Upper lobe of left lung (tissue), 6 donors: ENCODE measurements at regions not wholly inside any gene's neighbourhood (a gene's known extent, or its start where the extent isn't known, plus 50 kb on each side); places are given as distances from the start of the nearest gene placed in this dataset.
"Not testable (repeated sequence)": the region's sequence is repeated elsewhere in the genome, so short reads cannot be mapped to it uniquely, and the experiment has no call there.

Source experiments
- ATAC-seq, 2 donors: fragments of 200-7000 bp; cut with Tn5 transposase; one replicate each; pipeline ENCODE4 v1.9.1; 2022; ENCODE audit warnings: mild to moderate bottlenecking in 2 of 2, moderate library complexity in 2 of 2; ENCODE audit not compliant: low FRiP score in 2 of 2
- DNase-seq, 2 donors: peaks; one replicate each; pipeline ENCODE4 v3.0.0-alpha.2; 2019 to 2020
- H3K27ac ChIP-seq, 4 donors: fragments of 200-600 bp; sonication (generic); one replicate each; pipeline ENCODE4 v1.5.1; 2016 to 2019
- H3K27me3 ChIP-seq, 4 donors: fragments of 200-600 bp; sonication (generic); one replicate each; pipeline ENCODE4 v1.5.1; 2017 to 2019
- H3K36me3 ChIP-seq, 4 donors: fragments of 200-600 bp; sonication (generic); one replicate each; pipeline ENCODE4 v1.5.1; 2016 to 2019
- H3K4me1 ChIP-seq, 4 donors: fragments of 200-600 bp; sonication (generic); one replicate each; pipeline ENCODE4 v1.5.1; 2018 to 2019
- H3K4me3 ChIP-seq, 4 donors: fragments of 200-600 bp; sonication (generic); one replicate each; pipeline ENCODE4 v1.5.1; 2017 to 2019; ENCODE audit warnings: mild to moderate bottlenecking in 2 of 4, moderate library complexity in 1 of 4
- H3K9me3 ChIP-seq, 4 donors: fragments of 200-600 bp; sonication (generic); one replicate each; pipeline ENCODE4 v1.5.1; 2018 to 2019
- EP300 ChIP-seq, 4 donors: sonication (generic); formaldehyde crosslinking; IDR thresholded peaks; one replicate each; pipeline ENCODE4 v1.5.1; 2017; ENCODE audit warnings: antibody characterized with exemption in 4 of 4, control low read depth in 2 of 4
- POLR2A ChIP-seq, 4 donors: fragments of 450-650 bp; IDR thresholded peaks; one replicate each; pipeline ENCODE4 v1.5.1; 2016 to 2017; ENCODE audit warnings: antibody characterized with exemption in 4 of 4, mild to moderate bottlenecking in 2 of 4
- POLR2AphosphoS5 ChIP-seq, 2 donors: sonication (generic); formaldehyde crosslinking; IDR thresholded peaks; one replicate each; pipeline ENCODE4 v1.5.1; 2017; ENCODE audit warnings: antibody characterized with exemption in 2 of 2
- WGBS, 2 donors: methylation state at CpG; one replicate each; pipeline ENCODE4 v1.1.5; 2017 to 2018; 5-methylcytosine and 5-hydroxymethylcytosine counted together
- TF ChIP-seq, protein P1 (sequence below), 6 experiments: fragments of 450-650 bp in 4 of 6; fragments of 200-600 bp in 2 of 6; sonication (generic) in 2 of 6; IDR thresholded peaks; one replicate each; pipeline ENCODE4 v1.5.1; 2016 to 2019; ENCODE audit warnings: antibody characterized with exemption in 6 of 6
- donor health status: DM: no; HTN: no; CAD: no; lungs with moderate emphysema.
- donor health status: DM: no; HTN: yes; CAD: no; lungs with severe emphysema.

DNA sequence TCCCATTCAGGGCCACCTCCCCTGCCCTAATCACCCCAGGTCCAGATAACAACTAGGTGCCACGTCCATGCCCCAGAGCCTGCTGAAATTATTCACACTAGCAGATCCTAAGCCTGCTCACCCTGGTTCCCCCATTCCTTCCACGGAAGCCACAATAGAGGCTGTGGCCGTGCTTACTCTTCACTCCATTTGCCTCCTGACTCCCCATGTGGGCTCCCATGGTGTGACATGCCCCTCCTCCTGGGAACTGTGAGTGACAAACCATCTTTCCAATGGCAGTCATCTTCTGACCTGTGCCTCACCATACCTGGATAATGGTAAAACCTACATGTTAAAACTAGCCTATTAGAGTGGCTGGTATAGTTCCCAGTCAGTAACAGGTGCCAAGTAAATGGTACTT lies 216.2 kb upstream of the PRKCQ start:
- no peak for DNase-seq
- no peak for TF ChIP-seq EP300 (IDR thresholded peaks at IDR 0.05)
- no peak for TF ChIP-seq POLR2AphosphoS5 (IDR thresholded peaks at IDR 0.05)
- TF ChIP-seq POLR2A (IDR thresholded peaks at IDR 0.05): no peak
- TF ChIP-seq, protein P1, sequence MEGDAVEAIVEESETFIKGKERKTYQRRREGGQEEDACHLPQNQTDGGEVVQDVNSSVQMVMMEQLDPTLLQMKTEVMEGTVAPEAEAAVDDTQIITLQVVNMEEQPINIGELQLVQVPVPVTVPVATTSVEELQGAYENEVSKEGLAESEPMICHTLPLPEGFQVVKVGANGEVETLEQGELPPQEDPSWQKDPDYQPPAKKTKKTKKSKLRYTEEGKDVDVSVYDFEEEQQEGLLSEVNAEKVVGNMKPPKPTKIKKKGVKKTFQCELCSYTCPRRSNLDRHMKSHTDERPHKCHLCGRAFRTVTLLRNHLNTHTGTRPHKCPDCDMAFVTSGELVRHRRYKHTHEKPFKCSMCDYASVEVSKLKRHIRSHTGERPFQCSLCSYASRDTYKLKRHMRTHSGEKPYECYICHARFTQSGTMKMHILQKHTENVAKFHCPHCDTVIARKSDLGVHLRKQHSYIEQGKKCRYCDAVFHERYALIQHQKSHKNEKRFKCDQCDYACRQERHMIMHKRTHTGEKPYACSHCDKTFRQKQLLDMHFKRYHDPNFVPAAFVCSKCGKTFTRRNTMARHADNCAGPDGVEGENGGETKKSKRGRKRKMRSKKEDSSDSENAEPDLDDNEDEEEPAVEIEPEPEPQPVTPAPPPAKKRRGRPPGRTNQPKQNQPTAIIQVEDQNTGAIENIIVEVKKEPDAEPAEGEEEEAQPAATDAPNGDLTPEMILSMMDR (IDR thresholded peaks at IDR 0.05): no peak
- no peaks in the 10 kb centered on the region for H3K4me1 ChIP-seq
- ATAC-seq: no peak
- H3K9me3 ChIP-seq: no peaks in the 10 kb centered on the region
- H3K36me3 ChIP-seq: no peaks in the 10 kb centered on the region
- no peaks in the 10 kb centered on the region for H3K27me3 ChIP-seq
- H3K27ac ChIP-seq: no peak overlapping the region
- H3K4me3 ChIP-seq: no peak overlapping the region
- WGBS, 2 donors: 74 to 91% methylated on average over 3 of the region's 3 CpGs

DNA sequence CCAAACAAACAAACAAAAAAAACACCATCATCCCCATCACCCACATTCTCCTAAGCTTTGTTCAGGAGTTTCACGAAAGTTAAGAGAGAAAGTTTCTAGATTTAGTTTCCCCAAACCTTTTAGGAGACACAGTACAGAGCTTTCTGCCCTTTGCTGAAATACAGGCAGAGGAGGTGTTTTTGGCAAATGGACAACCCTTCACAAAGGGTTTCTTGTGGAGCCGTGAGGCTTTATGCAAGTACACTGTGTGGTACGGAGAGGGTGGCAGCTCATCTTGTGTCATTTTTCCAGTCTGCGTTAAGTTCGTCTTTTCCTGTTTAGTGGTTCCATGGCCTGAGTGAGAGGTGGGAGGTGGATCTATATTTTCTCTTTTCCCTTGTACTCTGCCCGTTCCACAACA lies 215.5 kb upstream of the PRKCQ start:
- Histone ChIP-seq H3K4me1 (no peaks in the 10 kb centered on the region), H3K9me3 (no peaks in the 10 kb centered on the region), H3K36me3 (no peaks in the 10 kb centered on the region), H3K4me3 (no peak overlapping the region), H3K27ac (no peak overlapping the region), H3K27me3 (no peaks in the 10 kb centered on the region)
- TF ChIP-seq POLR2AphosphoS5 (IDR thresholded peaks at IDR 0.05) (no peak), POLR2A (IDR thresholded peaks at IDR 0.05) (no peak), EP300 (IDR thresholded peaks at IDR 0.05) (no peak)
- TF ChIP-seq, protein P1 (IDR thresholded peaks at IDR 0.05): no peak
- WGBS, 2 donors: 72 to 78% methylated on average over 6 of the region's 6 CpGs
- ATAC-seq (no peak), DNase-seq (no peak)

DNA sequence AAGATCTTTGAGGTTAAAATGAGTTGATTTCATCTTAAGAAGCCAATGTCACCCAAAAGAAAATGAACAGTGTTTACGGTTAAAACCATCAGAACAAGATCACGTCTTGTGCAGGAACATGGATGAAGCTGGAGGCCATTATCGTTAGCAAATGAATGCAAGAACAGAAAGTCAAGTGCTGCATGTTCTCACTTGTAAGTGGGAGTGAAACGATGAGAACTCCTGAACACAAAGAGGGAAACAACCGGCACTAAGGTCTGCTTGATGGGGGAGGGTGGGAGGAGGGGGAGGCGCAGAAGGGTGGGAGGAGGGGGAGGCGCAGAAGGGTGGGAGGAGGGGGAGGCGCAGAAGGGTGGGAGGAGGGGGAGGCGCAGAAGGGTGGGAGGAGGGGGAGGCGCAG lies 214.8 kb upstream of the PRKCQ start:
- H3K4me1 ChIP-seq, H3K9me3 ChIP-seq, ATAC-seq, H3K27me3 ChIP-seq, H3K27ac ChIP-seq, H3K4me3 ChIP-seq, DNase-seq, H3K36me3 ChIP-seq: not testable (repeated sequence)
- WGBS, 2 donors: 39 to 60% methylated on average over 3 to 5 of the region's 10 CpGs

DNA sequence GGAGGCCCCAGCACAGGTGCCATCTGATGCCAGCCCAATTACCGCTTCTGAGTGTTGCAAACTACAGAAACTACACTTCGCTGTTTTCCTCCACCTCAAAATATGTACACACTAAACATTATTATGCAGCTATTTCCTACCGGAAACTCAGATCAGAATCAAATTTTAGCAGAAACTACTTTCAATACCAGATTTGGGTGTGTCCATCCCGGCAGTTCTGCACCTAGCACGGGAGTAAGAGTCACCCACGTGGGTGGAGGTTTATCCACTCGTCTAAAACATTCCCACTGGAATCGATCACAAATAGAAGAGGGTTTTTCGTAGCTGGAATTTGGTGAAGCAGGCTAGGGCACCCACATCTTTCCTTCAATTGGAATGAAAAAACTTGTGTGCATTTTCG lies 214.4 kb upstream of the PRKCQ start:
- ATAC-seq (no peak), DNase-seq (no peak)
- WGBS, 2 donors: 65 to 69% methylated on average over 10 of the region's 10 CpGs
- no peak overlapping the region for H3K27ac ChIP-seq
- no peaks in the 10 kb centered on the region for H3K9me3 ChIP-seq
- H3K27me3 ChIP-seq: no peaks in the 10 kb centered on the region
- no peaks in the 10 kb centered on the region for H3K36me3 ChIP-seq
- H3K4me3 ChIP-seq: no peak overlapping the region
- H3K4me1 ChIP-seq: no peaks in the 10 kb centered on the region
- no peak for TF ChIP-seq POLR2AphosphoS5 (IDR thresholded peaks at IDR 0.05)
- TF ChIP-seq POLR2A (IDR thresholded peaks at IDR 0.05): no peak
- no peak for TF ChIP-seq EP300 (IDR thresholded peaks at IDR 0.05)
- TF ChIP-seq, protein P1 (IDR thresholded peaks at IDR 0.05): no peak

DNA sequence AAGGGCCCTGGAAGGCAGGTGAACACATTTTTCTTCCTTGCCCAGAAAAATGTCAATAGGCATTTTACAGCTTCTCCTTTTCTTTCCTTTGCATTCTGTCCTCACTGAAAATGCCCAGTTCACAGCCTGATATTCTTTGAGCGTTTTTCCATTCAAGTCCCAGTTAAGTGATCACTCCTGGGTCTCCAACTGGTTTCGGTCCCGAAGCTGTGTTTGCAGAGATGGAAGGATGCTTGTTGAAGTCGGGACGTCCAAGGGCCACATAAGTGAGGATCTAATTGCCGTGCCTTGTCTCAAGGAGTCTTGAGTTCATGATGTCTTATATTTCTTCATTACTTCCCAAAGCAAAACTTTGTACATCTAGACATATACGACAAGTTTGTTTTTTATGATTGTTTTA lies 208.7 kb upstream of the PRKCQ start:
- 87 to 90% methylated on average over 7 of the region's 7 CpGs for WGBS, 2 donors
- H3K27ac ChIP-seq: no peak overlapping the region
- H3K4me1 ChIP-seq: no peaks in the 10 kb centered on the region
- no peak overlapping the region for H3K4me3 ChIP-seq
- TF ChIP-seq, protein P1 (IDR thresholded peaks at IDR 0.05): no peak
- TF ChIP-seq POLR2AphosphoS5 (IDR thresholded peaks at IDR 0.05) (no peak), POLR2A (IDR thresholded peaks at IDR 0.05) (no peak), EP300 (IDR thresholded peaks at IDR 0.05) (no peak)
- no peaks in the 10 kb centered on the region for H3K27me3 ChIP-seq
- ATAC-seq (no peak), DNase-seq (no peak)
- no peaks in the 10 kb centered on the region for H3K36me3 ChIP-seq
- no peaks in the 10 kb centered on the region for H3K9me3 ChIP-seq
